ENCODE measurements at regions not wholly inside any gene's neighbourhood (a gene's known extent, or its start where the extent isn't known, plus 50 kb on each side); places are given as distances from the start of the nearest gene placed in this dataset.

- TF ChIP-seq EZH2 (optimal IDR thresholded peaks at IDR 0.05; ENCODE audit: low read depth, low read length): no peak
- no peak for TF ChIP-seq CTCF (IDR thresholded peaks at IDR 0.05; ENCODE audit: low read length)
Measured at GRCh38 chr10:63720676-63721075, 199.5 kb downstream of the REEP3 start.

All from MM.1S (cell line).